ENCODE measurements at regions not wholly inside any gene's neighbourhood (a gene's known extent, or its start where the extent isn't known, plus 50 kb on each side); places are given as distances from the start of the nearest gene placed in this dataset.

- no peaks in the 10 kb centered on the region for H4K20me1 ChIP-seq (ENCODE audit: control insufficient read depth, insufficient read depth, low read depth, low read length)
- H3K27me3 ChIP-seq (ENCODE audit: control insufficient read depth, low read length), result no peaks in the 10 kb centered on the region
- no peaks in the 10 kb centered on the region for H3K79me2 ChIP-seq (ENCODE audit: control insufficient read depth, low read length)
- no peak overlapping the region for H3K4me2 ChIP-seq (ENCODE audit: low read length)
- H3K4me3 ChIP-seq (ENCODE audit: low read length), result no peak overlapping the region
- no peaks in the 10 kb centered on the region for H3K4me1 ChIP-seq (ENCODE audit: control insufficient read depth, low read length)
- no peaks in the 10 kb centered on the region for H3K9me2 ChIP-seq (replicated peaks; ENCODE audit: control insufficient read depth, low read length)
- TF ChIP-seq CTCF (IDR thresholded peaks at IDR 0.05; ENCODE audit: low read depth, low read length, poor library complexity, severe bottlenecking), result no peak
- no peak for TF ChIP-seq EZH2phosphoT487 (IDR thresholded peaks at IDR 0.05; ENCODE audit: borderline replicate concordance, low read length)
- H3K27ac ChIP-seq (ENCODE audit: low read depth, low read length), result no peak overlapping the region
- H3F3A ChIP-seq (ENCODE audit: control insufficient read depth, insufficient read depth), result no peaks in the 10 kb centered on the region
- H3K36me3 ChIP-seq (ENCODE audit: control insufficient read depth, low read length), result no peaks in the 10 kb centered on the region
- H3K9me3 ChIP-seq (ENCODE audit: control insufficient read depth, insufficient read depth, low read length), result no peaks in the 10 kb centered on the region
Observed at GRCh38 chr6:51129043-51129442, 310.4 kb downstream of the TFAP2B start.

- H3K27me3 ChIP-seq (ENCODE audit: control insufficient read depth, low read length), result no peaks in the 10 kb centered on the region
- TF ChIP-seq EZH2phosphoT487 (IDR thresholded peaks at IDR 0.05; ENCODE audit: borderline replicate concordance, low read length) (no peak), CTCF (IDR thresholded peaks at IDR 0.05; ENCODE audit: low read depth, low read length, poor library complexity, severe bottlenecking) (no peak)
- H3K4me2 ChIP-seq (ENCODE audit: low read length), result no peak overlapping the region
- H3K79me2 ChIP-seq (ENCODE audit: control insufficient read depth, low read length), result no peaks in the 10 kb centered on the region
- H3K4me3 ChIP-seq (ENCODE audit: low read length), result no peak overlapping the region
- H4K20me1 ChIP-seq (ENCODE audit: control insufficient read depth, insufficient read depth, low read depth, low read length), result no peaks in the 10 kb centered on the region
- no peaks in the 10 kb centered on the region for H3K36me3 ChIP-seq (ENCODE audit: control insufficient read depth, low read length)
- H3K27ac ChIP-seq (ENCODE audit: low read depth, low read length), result no peak overlapping the region
- H3K4me1 ChIP-seq (ENCODE audit: control insufficient read depth, low read length), result no peaks in the 10 kb centered on the region
- no peaks in the 10 kb centered on the region for H3K9me2 ChIP-seq (replicated peaks; ENCODE audit: control insufficient read depth, low read length)
- H3F3A ChIP-seq (ENCODE audit: control insufficient read depth, insufficient read depth), result no peaks in the 10 kb centered on the region
- H3K9me3 ChIP-seq (ENCODE audit: control insufficient read depth, insufficient read depth, low read length), result no peaks in the 10 kb centered on the region
Observed at GRCh38 chr6:51137777-51138176, 319.1 kb downstream of the TFAP2B start.

GRCh38 chr6:51139950-51140385 lies 321.3 kb downstream of the TFAP2B start:
- TF ChIP-seq CTCF (IDR thresholded peaks at IDR 0.05; ENCODE audit: low read depth, low read length, poor library complexity, severe bottlenecking) (no peak), EZH2phosphoT487 (IDR thresholded peaks at IDR 0.05; ENCODE audit: borderline replicate concordance, low read length) (no peak)
- Histone ChIP-seq H3K27ac (ENCODE audit: low read depth, low read length) (no peak overlapping the region), H3K4me3 (ENCODE audit: low read length) (no peak overlapping the region), H3K9me2 (replicated peaks; ENCODE audit: control insufficient read depth, low read length) (no peaks in the 10 kb centered on the region), H4K20me1 (ENCODE audit: control insufficient read depth, insufficient read depth, low read depth, low read length) (no peaks in the 10 kb centered on the region), H3K4me1 (ENCODE audit: control insufficient read depth, low read length) (no peaks in the 10 kb centered on the region), H3F3A (ENCODE audit: control insufficient read depth, insufficient read depth) (no peaks in the 10 kb centered on the region), H3K27me3 (ENCODE audit: control insufficient read depth, low read length) (no peaks in the 10 kb centered on the region), H3K4me2 (ENCODE audit: low read length) (no peak overlapping the region), H3K79me2 (ENCODE audit: control insufficient read depth, low read length) (no peaks in the 10 kb centered on the region), H3K9me3 (ENCODE audit: control insufficient read depth, insufficient read depth, low read length) (no peaks in the 10 kb centered on the region), H3K36me3 (ENCODE audit: control insufficient read depth, low read length) (no peaks in the 10 kb centered on the region)

GRCh38 chr6:51141080-51141479 lies 322.4 kb downstream of the TFAP2B start:
- H3K4me2 ChIP-seq (ENCODE audit: low read length), result no peak overlapping the region
- H3K36me3 ChIP-seq (ENCODE audit: control insufficient read depth, low read length), result no peaks in the 10 kb centered on the region
- H3K4me1 ChIP-seq (ENCODE audit: control insufficient read depth, low read length), result no peaks in the 10 kb centered on the region
- H3K4me3 ChIP-seq (ENCODE audit: low read length), result no peak overlapping the region
- H3K9me3 ChIP-seq (ENCODE audit: control insufficient read depth, insufficient read depth, low read length), result no peaks in the 10 kb centered on the region
- no peak for TF ChIP-seq CTCF (IDR thresholded peaks at IDR 0.05; ENCODE audit: low read depth, low read length, poor library complexity, severe bottlenecking)
- no peak for TF ChIP-seq EZH2phosphoT487 (IDR thresholded peaks at IDR 0.05; ENCODE audit: borderline replicate concordance, low read length)
- no peaks in the 10 kb centered on the region for H3F3A ChIP-seq (ENCODE audit: control insufficient read depth, insufficient read depth)
- H3K79me2 ChIP-seq (ENCODE audit: control insufficient read depth, low read length), result no peaks in the 10 kb centered on the region
- H3K9me2 ChIP-seq (replicated peaks; ENCODE audit: control insufficient read depth, low read length), result no peaks in the 10 kb centered on the region
- no peak overlapping the region for H3K27ac ChIP-seq (ENCODE audit: low read depth, low read length)
- H3K27me3 ChIP-seq (ENCODE audit: control insufficient read depth, low read length), result no peaks in the 10 kb centered on the region
- no peaks in the 10 kb centered on the region for H4K20me1 ChIP-seq (ENCODE audit: control insufficient read depth, insufficient read depth, low read depth, low read length)
